HCT116 (cell line): ENCODE measurements at regions not wholly inside any gene's neighbourhood (a gene's known extent, or its start where the extent isn't known, plus 50 kb on each side); places are given as distances from the start of the nearest gene placed in this dataset.

ENCODE experiments used
- EZH2 ChIP-seq: fragments of 200-600 bp; sonication (generic); IDR thresholded peaks from 2 replicates; pipeline ENCODE4 v1.6.1; 2017; ENCODE audit warnings: antibody characterized with exemption, mixed run types
- EZH2phosphoT487 ChIP-seq: fragments of 200-600 bp; IDR thresholded peaks from 2 replicates; pipeline ENCODE4 v1.6.1; 2018; ENCODE audit warnings: antibody characterized with exemption, borderline replicate concordance
- POLR2A ChIP-seq: IDR thresholded peaks from 2 replicates; pipeline ENCODE4 v1.7.0; 2011; ENCODE audit warnings: borderline replicate concordance; ENCODE audit not compliant: insufficient read depth, insufficient read length; ENCODE audit errors: extremely low read depth
- POLR2AphosphoS5 ChIP-seq: IDR thresholded peaks from 2 replicates; pipeline ENCODE4 v1.6.1; 2011; ENCODE audit warnings: mild to moderate bottlenecking, low read depth, low read length, moderate library complexity
- RAD21 ChIP-seq: IDR thresholded peaks from 2 replicates; pipeline ENCODE4 v1.6.1; 2012; ENCODE audit warnings: low read depth, mild to moderate bottlenecking
- SIN3A ChIP-seq: IDR thresholded peaks from 2 replicates; pipeline ENCODE4 v1.6.1; 2012; ENCODE audit warnings: low read depth
- SP1 ChIP-seq: IDR thresholded peaks from 2 replicates; pipeline ENCODE4 v1.6.1; 2012; ENCODE audit warnings: low read depth
- TCF7L2 ChIP-seq: IDR thresholded peaks from 2 replicates; pipeline ENCODE4 v1.7.0; 2011; ENCODE audit warnings: borderline replicate concordance, inconsistent platforms; ENCODE audit not compliant: insufficient read depth, insufficient read length; ENCODE audit errors: extremely low read depth
- YY1 ChIP-seq: IDR thresholded peaks from 2 replicates; pipeline ENCODE4 v1.6.1; 2011; ENCODE audit warnings: low read length, low read depth, moderate library complexity, mild to moderate bottlenecking; ENCODE audit not compliant: insufficient replicate concordance; ENCODE audit errors: extremely low read depth
- ZFX ChIP-seq: fragments of 450-650 bp; IDR thresholded peaks from 2 replicates; pipeline ENCODE4 v1.6.1; 2017
- ZNF274 ChIP-seq: fragments of 200-500 bp; sonication (Bioruptor generic); IDR thresholded peaks from 2 replicates; pipeline ENCODE4 v1.6.1; 2014; ENCODE audit warnings: mild to moderate bottlenecking, low read depth, low read length, inconsistent platforms
- TF ChIP-seq, protein P1 (sequence below), 3 experiments: fragments of 200-600 bp in 1 of 3; sonication (generic) in 1 of 3; IDR thresholded peaks in 2 of 3; conservative IDR thresholded peaks in 1 of 3; 2 replicates each; pipeline ENCODE4 v1.5.1; 2012 to 2017; ENCODE audit warnings: low read depth in 2 of 3, low read length in 2 of 3, antibody characterized with exemption in 1 of 3, borderline replicate concordance in 1 of 3, control low read depth in 1 of 3, mild to moderate bottlenecking in 1 of 3, mixed read lengths in 1 of 3, mixed run types in 1 of 3, moderate library complexity in 1 of 3; ENCODE audit not compliant: insufficient read depth in 1 of 3
- TF ChIP-seq, protein P2 (sequence below): IDR thresholded peaks from 2 replicates; pipeline ENCODE4 v1.6.1; 2012

DNA sequence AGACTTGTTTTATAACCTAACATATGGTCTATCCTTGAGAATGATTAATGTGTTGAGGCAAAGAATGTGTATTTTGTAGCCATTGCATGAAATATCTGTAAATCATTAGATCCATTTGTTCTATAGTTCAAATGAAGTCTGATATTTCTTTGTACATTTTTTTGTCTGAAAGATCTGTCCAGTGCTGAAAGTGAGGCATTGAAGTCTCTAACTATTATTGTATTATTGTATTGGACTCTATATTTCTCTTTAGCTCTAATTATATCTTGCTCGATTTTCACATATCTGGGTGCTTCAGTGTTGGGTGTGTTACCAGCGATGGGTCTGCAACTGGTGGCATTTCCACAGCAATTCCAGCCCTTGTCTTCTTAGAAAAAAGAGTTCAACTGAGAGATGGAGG, 76.0 kb downstream of the PBDC1 start:
- TF ChIP-seq, protein P1, sequence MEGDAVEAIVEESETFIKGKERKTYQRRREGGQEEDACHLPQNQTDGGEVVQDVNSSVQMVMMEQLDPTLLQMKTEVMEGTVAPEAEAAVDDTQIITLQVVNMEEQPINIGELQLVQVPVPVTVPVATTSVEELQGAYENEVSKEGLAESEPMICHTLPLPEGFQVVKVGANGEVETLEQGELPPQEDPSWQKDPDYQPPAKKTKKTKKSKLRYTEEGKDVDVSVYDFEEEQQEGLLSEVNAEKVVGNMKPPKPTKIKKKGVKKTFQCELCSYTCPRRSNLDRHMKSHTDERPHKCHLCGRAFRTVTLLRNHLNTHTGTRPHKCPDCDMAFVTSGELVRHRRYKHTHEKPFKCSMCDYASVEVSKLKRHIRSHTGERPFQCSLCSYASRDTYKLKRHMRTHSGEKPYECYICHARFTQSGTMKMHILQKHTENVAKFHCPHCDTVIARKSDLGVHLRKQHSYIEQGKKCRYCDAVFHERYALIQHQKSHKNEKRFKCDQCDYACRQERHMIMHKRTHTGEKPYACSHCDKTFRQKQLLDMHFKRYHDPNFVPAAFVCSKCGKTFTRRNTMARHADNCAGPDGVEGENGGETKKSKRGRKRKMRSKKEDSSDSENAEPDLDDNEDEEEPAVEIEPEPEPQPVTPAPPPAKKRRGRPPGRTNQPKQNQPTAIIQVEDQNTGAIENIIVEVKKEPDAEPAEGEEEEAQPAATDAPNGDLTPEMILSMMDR (IDR thresholded peaks at IDR 0.05 in 2 of 3, conservative IDR thresholded peaks at IDR 0.05 in 1 of 3; ENCODE audit: borderline replicate concordance in 1 of 3, insufficient read depth in 1 of 3, low read depth in 2 of 3, low read length in 2 of 3): no peak
- TF ChIP-seq POLR2A: no peak
- TF ChIP-seq ZFX: no peak
- no peak for TF ChIP-seq POLR2AphosphoS5
- TF ChIP-seq EZH2: no peak
- TF ChIP-seq EZH2phosphoT487: no peak
- no peak for TF ChIP-seq TCF7L2
- TF ChIP-seq, protein P2, sequence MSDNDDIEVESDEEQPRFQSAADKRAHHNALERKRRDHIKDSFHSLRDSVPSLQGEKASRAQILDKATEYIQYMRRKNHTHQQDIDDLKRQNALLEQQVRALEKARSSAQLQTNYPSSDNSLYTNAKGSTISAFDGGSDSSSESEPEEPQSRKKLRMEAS: no peak
- no peak for TF ChIP-seq YY1
- TF ChIP-seq SP1: no peak
- no peak for TF ChIP-seq ZNF274
- no peak for TF ChIP-seq RAD21
- TF ChIP-seq SIN3A: no peak
